ENCODE measurements at regions not wholly inside any gene's neighbourhood (a gene's known extent, or its start where the extent isn't known, plus 50 kb on each side); places are given as distances from the start of the nearest gene placed in this dataset.

DNA sequence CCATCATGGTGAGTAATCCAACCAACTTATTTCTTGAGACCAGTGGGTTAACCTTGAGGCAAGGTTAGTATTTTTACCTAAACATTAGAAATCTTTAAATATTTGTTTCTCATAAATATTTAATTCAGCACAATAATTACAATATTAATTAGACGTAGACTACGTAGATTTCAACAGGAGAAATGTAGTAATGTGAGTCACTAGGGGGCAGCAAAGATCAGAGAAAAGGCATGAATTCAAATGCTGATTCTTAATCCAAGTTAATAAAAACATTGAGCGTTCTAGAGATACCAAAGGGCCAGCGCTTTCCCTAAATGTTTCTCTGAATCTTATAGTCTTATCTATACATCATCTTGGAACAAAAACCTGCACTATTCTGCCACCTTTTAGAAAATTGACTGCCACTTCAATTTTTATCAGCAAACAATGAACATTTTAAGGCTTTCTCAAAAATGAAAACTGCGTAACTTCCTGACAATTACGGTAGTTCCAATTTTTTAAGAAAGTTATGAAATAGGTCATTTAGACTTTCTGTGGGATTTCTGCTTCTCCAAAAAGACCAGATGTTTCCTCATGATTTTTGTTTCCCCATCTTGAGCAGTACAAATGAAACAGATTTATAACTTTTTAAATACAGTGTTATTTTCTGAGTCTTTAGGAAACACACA lies 180.7 kb downstream of the GASK1B start:
- H3K27me3 ChIP-seq (ENCODE audit: insufficient read depth) = no peaks in the 10 kb centered on the region
- no peaks in the 10 kb centered on the region for H3K79me2 ChIP-seq (ENCODE audit: insufficient read depth)
- no peaks in the 10 kb centered on the region for H3K36me3 ChIP-seq (replicated peaks in 1 of 2; ENCODE audit: control insufficient read depth in 1 of 2, insufficient read depth in 2 of 2, low read length in 1 of 2)
- no peaks in the 10 kb centered on the region for H3K9me2 ChIP-seq
- H3K9me3 ChIP-seq = no peaks in the 10 kb centered on the region
- H3K9ac ChIP-seq = no peak overlapping the region
- POLR2A ChIA-PET = no interaction called here
- CTCF ChIA-PET = no interaction called here
- TF ChIP-seq, protein P1, sequence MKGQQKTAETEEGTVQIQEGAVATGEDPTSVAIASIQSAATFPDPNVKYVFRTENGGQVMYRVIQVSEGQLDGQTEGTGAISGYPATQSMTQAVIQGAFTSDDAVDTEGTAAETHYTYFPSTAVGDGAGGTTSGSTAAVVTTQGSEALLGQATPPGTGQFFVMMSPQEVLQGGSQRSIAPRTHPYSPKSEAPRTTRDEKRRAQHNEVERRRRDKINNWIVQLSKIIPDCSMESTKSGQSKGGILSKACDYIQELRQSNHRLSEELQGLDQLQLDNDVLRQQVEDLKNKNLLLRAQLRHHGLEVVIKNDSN (IDR thresholded peaks at IDR 0.05; ENCODE audit: borderline replicate concordance, low read depth) = no peak
- no peak for TF ChIP-seq MEF2A (IDR thresholded peaks at IDR 0.05; ENCODE audit: borderline replicate concordance, low read depth)
- TF ChIP-seq NFIC (IDR thresholded peaks at IDR 0.05; ENCODE audit: borderline replicate concordance) = no peak
- TF ChIP-seq, protein P2, sequence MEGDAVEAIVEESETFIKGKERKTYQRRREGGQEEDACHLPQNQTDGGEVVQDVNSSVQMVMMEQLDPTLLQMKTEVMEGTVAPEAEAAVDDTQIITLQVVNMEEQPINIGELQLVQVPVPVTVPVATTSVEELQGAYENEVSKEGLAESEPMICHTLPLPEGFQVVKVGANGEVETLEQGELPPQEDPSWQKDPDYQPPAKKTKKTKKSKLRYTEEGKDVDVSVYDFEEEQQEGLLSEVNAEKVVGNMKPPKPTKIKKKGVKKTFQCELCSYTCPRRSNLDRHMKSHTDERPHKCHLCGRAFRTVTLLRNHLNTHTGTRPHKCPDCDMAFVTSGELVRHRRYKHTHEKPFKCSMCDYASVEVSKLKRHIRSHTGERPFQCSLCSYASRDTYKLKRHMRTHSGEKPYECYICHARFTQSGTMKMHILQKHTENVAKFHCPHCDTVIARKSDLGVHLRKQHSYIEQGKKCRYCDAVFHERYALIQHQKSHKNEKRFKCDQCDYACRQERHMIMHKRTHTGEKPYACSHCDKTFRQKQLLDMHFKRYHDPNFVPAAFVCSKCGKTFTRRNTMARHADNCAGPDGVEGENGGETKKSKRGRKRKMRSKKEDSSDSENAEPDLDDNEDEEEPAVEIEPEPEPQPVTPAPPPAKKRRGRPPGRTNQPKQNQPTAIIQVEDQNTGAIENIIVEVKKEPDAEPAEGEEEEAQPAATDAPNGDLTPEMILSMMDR (IDR thresholded peaks at IDR 0.05) = peak; percentile 83
- TF ChIP-seq, protein P3, sequence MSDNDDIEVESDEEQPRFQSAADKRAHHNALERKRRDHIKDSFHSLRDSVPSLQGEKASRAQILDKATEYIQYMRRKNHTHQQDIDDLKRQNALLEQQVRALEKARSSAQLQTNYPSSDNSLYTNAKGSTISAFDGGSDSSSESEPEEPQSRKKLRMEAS (IDR thresholded peaks at IDR 0.05; ENCODE audit: low read depth) = no peak
- peak; percentile 74 for TF ChIP-seq SMC3 (IDR thresholded peaks at IDR 0.05; ENCODE audit: low read depth, low read length)
- TF ChIP-seq, protein P4, sequence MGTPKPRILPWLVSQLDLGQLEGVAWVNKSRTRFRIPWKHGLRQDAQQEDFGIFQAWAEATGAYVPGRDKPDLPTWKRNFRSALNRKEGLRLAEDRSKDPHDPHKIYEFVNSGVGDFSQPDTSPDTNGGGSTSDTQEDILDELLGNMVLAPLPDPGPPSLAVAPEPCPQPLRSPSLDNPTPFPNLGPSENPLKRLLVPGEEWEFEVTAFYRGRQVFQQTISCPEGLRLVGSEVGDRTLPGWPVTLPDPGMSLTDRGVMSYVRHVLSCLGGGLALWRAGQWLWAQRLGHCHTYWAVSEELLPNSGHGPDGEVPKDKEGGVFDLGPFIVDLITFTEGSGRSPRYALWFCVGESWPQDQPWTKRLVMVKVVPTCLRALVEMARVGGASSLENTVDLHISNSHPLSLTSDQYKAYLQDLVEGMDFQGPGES (IDR thresholded peaks at IDR 0.05; ENCODE audit: low read depth, low read length) = no peak
- peak; percentile 91 for TF ChIP-seq RAD21 (IDR thresholded peaks at IDR 0.05; ENCODE audit: low read length)
- no peak for TF ChIP-seq TAF1 (IDR thresholded peaks at IDR 0.05; ENCODE audit: borderline replicate concordance, low read depth, low read length)
- no peak for TF ChIP-seq RFX5 (IDR thresholded peaks at IDR 0.05; ENCODE audit: low read length)
- TF ChIP-seq CHD2 (IDR thresholded peaks at IDR 0.05; ENCODE audit: low read length, partially characterized antibody) = peak; percentile 36
- no peak for TF ChIP-seq ELF1 (IDR thresholded peaks at IDR 0.05)
- H3K4me1 ChIP-seq (ENCODE audit: control insufficient read depth in 1 of 2, insufficient read depth in 2 of 2, low read depth in 1 of 2, low read length in 1 of 2) = peaks cover 0 to 6% of the 10 kb centered on the region in 2 experiments; a peak in 2 of 4 replicates
- peak overlapping the region; percentile 33 for H2AFZ ChIP-seq (ENCODE audit: low read depth)
- WGBS (ENCODE audit: low lambda C conversion rate) = 43% methylated on average over 6 of the region's 6 CpGs
- H3F3A ChIP-seq (replicated peaks; ENCODE audit: insufficient read depth) = peaks cover 3% of the 10 kb centered on the region
- no peak overlapping the region for H3K4me2 ChIP-seq
- H3K27ac ChIP-seq (ENCODE audit: low read depth in 2 of 2, low read length in 1 of 2) = no peak overlapping the region
- no peak overlapping the region; a peak in 1 of 4 replicates for H3K4me3 ChIP-seq (ENCODE audit: low read depth in 2 of 2, low read length in 1 of 2)
- H4K20me1 ChIP-seq (ENCODE audit: insufficient read depth) = no peaks in the 10 kb centered on the region
- DNase-seq = peak; percentile 10

DNA sequence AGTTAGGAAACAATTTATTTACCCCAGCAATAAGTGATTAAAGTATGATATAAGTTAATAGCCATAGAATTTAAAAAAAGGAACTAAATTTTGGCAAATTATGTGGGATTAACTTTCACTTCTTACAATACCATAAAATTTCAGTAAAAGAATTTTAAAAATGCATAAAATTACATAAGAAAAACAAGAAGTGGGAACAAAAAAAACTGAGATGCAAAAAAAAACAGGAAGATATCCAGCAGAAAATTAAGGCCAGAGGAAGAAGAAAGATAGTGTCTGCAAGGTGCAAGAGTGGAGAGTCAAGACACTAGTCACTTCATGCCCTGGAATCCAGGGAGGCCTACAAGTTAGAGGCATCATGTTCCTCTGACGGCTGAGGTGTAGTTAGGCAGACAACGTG lies 184.2 kb downstream of the GASK1B start:
- peaks cover 3% of the 10 kb centered on the region for H3F3A ChIP-seq (replicated peaks; ENCODE audit: insufficient read depth)
- H3K9ac ChIP-seq = no peak overlapping the region
- no peaks in the 10 kb centered on the region for H3K27me3 ChIP-seq (ENCODE audit: insufficient read depth)
- no peak overlapping the region for H3K27ac ChIP-seq (ENCODE audit: low read depth in 2 of 2, low read length in 1 of 2)
- ChIA-PET POLR2A (no interaction called here), CTCF (interaction anchor here (0.6 to 2.7 kb wide), 2 partner anchors 11 to 183 kb away, joined by 3 to 11 read pairs; partner anchors contain the start of gene GASK1B)
- no peak for DNase-seq
- no peak overlapping the region for H3K4me3 ChIP-seq (ENCODE audit: low read depth in 2 of 2, low read length in 1 of 2)
- H3K4me1 ChIP-seq (ENCODE audit: control insufficient read depth in 1 of 2, insufficient read depth in 2 of 2, low read depth in 1 of 2, low read length in 1 of 2) = no peaks in the 10 kb centered on the region
- no peaks in the 10 kb centered on the region for H3K79me2 ChIP-seq (ENCODE audit: insufficient read depth)
- no peaks in the 10 kb centered on the region for H3K9me3 ChIP-seq
- H3K36me3 ChIP-seq (replicated peaks in 1 of 2; ENCODE audit: control insufficient read depth in 1 of 2, insufficient read depth in 2 of 2, low read length in 1 of 2) = no peaks in the 10 kb centered on the region
- no peak overlapping the region for H2AFZ ChIP-seq (ENCODE audit: low read depth)
- H4K20me1 ChIP-seq (ENCODE audit: insufficient read depth) = no peaks in the 10 kb centered on the region
- 81% methylated on average over 2 of the region's 2 CpGs for WGBS (ENCODE audit: low lambda C conversion rate)
- no peaks in the 10 kb centered on the region for H3K9me2 ChIP-seq
- no peak for TF ChIP-seq FOSL2 (IDR thresholded peaks at IDR 0.05; ENCODE audit: borderline replicate concordance, low read depth)
- no peak for TF ChIP-seq NFIC (IDR thresholded peaks at IDR 0.05; ENCODE audit: borderline replicate concordance)
- no peak overlapping the region for H3K4me2 ChIP-seq
